Fibroblast of mammary gland (primary cell): ENCODE measurements at regions not wholly inside any gene's neighbourhood (a gene's known extent, or its start where the extent isn't known, plus 50 kb on each side); places are given as distances from the start of the nearest gene placed in this dataset.

Source experiments
- DNase-seq: peaks from one replicate; pipeline ENCODE4 v3.0.0-alpha.2; 2010; ENCODE audit warnings: low read depth
- H3K4me3 ChIP-seq: 2 replicates; pipeline ENCODE4 v1.5.1; 2011; ENCODE audit warnings: low read depth, mild to moderate bottlenecking, low read length, moderate library complexity; ENCODE audit not compliant: control insufficient read depth
- CTCF ChIP-seq: conservative IDR thresholded peaks from 2 replicates; pipeline ENCODE4 v1.5.1; 2011; ENCODE audit warnings: low read depth, low read length, inconsistent platforms; ENCODE audit not compliant: control insufficient read depth, insufficient read depth

GRCh38 chr18:78903436-78904178, 76.0 kb upstream of the SALL3 start:
- no peak overlapping the region for H3K4me3 ChIP-seq
- no peak for DNase-seq
- no peak for TF ChIP-seq CTCF

GRCh38 chr18:78904179-78904531, 75.5 kb upstream of the SALL3 start:
- no peak for TF ChIP-seq CTCF

GRCh38 chr18:78905334-78905733, 74.3 kb upstream of the SALL3 start:
- TF ChIP-seq CTCF, result no peak

More at GRCh38 chr18:78904179-78904531, 75.5 kb upstream of the SALL3 start:
- no peak for DNase-seq
- no peak overlapping the region for H3K4me3 ChIP-seq

GRCh38 chr18:78906066-78906465, 73.6 kb upstream of the SALL3 start:
- TF ChIP-seq CTCF, result no peak

More at GRCh38 chr18:78905334-78905733, 74.3 kb upstream of the SALL3 start:
- no peak for DNase-seq
- H3K4me3 ChIP-seq, result no peak overlapping the region

GRCh38 chr18:78908462-78909260, 71.0 kb upstream of the SALL3 start:
- no peak for DNase-seq
- H3K4me3 ChIP-seq, result no peak overlapping the region
- no peak for TF ChIP-seq CTCF

More at GRCh38 chr18:78906066-78906465, 73.6 kb upstream of the SALL3 start:
- DNase-seq, result no peak
- no peak overlapping the region for H3K4me3 ChIP-seq

- TF ChIP-seq CTCF, result no peak
- DNase-seq, result no peak
- H3K4me3 ChIP-seq, result no peak overlapping the region
These were observed 67.8 kb upstream of the SALL3 start for GRCh38 chr18:78911751-78912283.
